Caco-2 (cell line): ENCODE measurements at regions not wholly inside any gene's neighbourhood (a gene's known extent, or its start where the extent isn't known, plus 50 kb on each side); places are given as distances from the start of the nearest gene placed in this dataset.

ENCODE experiments used
- BruUV-seq: library from RNA; stranded (reverse); fragments of 400-500 nt; replicated peaks from 2 replicates; lab custom pipeline; 2021; lab: Mats Ljungman, UMichigan
- CTCF ChIA-PET: fragments of 300-600 bp; sonication (Branson Sonifier 250); formaldehyde crosslinking; loops from one replicate; lab custom pipeline; 2022; ENCODE audit warnings: antibody characterized with exemption; lab: Charles Lee
- POLR2A ChIA-PET: fragments of 300-600 bp; sonication (Branson Sonifier 250); formaldehyde crosslinking; loops from one replicate; lab custom pipeline; 2022; ENCODE audit warnings: antibody characterized with exemption; lab: Charles Lee
- DNase-seq, 2 experiments: peaks; one replicate each; pipeline versions ENCODE4 v3.0.0 to v3.0.0-alpha.2; 2020 to 2022
- H3K27me3 ChIP-seq: replicated peaks from 2 replicates; pipeline ENCODE4 v1.6.0; 2011; ENCODE audit warnings: low read length; ENCODE audit not compliant: control insufficient read depth, insufficient read depth
- H3K36me3 ChIP-seq: 2 replicates; pipeline ENCODE4 v1.5.1; 2011; ENCODE audit warnings: low read length; ENCODE audit not compliant: control insufficient read depth, insufficient read depth
- H3K4me1 ChIP-seq: fragments of 250-450 bp; sonication (Bioruptor Pico); 2 replicates; pipeline ENCODE4 v1.5.1; 2020; ENCODE audit warnings: mild to moderate bottlenecking
- H3K4me3 ChIP-seq: 2 replicates; pipeline ENCODE4 v1.5.1; 2011; ENCODE audit warnings: low read depth, mild to moderate bottlenecking, control low read depth, low read length
- H3K9me3 ChIP-seq: fragments of 250-450 bp; sonication (Bioruptor Pico); 2 replicates; pipeline ENCODE4 v1.5.1; 2020; ENCODE audit warnings: mild to moderate bottlenecking, moderate library complexity
- H3K27ac Mint-ChIP-seq: one replicate; pipeline ENCODE4 v1.8.0; 2022; ENCODE audit warnings: mixed read lengths; ENCODE audit not compliant: unreplicated experiment
- H3K27me3 Mint-ChIP-seq: one replicate; pipeline ENCODE4 v1.8.0; 2022; ENCODE audit warnings: mixed read lengths; ENCODE audit not compliant: insufficient read depth, unreplicated experiment
- H3K36me3 Mint-ChIP-seq: one replicate; pipeline ENCODE4 v1.8.0; 2022; ENCODE audit warnings: mild to moderate bottlenecking, mixed read lengths; ENCODE audit not compliant: insufficient read depth, unreplicated experiment
- H3K4me1 Mint-ChIP-seq: one replicate; pipeline ENCODE4 v1.8.0; 2022; ENCODE audit warnings: low read depth, mixed read lengths; ENCODE audit not compliant: unreplicated experiment
- H3K4me3 Mint-ChIP-seq: one replicate; pipeline ENCODE4 v1.8.0; 2022; ENCODE audit warnings: mild to moderate bottlenecking, moderate library complexity, mixed read lengths; ENCODE audit not compliant: unreplicated experiment
- H3K9me3 Mint-ChIP-seq: one replicate; pipeline ENCODE4 v1.8.0; 2022; ENCODE audit warnings: mixed read lengths; ENCODE audit not compliant: unreplicated experiment
- intact Hi-C: fragments of 100-400 bp; cut with micrococcal nuclease; formaldehyde crosslinking; loops from one replicate; pipeline ENCODE4 v1.10.0; 2022; ENCODE audit not compliant: unreplicated experiment
- TF ChIP-seq, protein P1 (sequence below), 2 experiments: fragments of 200-600 bp in 1 of 2; IDR thresholded peaks; 1 replicate in 1 of 2; 2 replicates in 1 of 2; pipeline versions ENCODE4 v1.5.1 to v1.8.0; 2011 to 2022; ENCODE audit warnings: antibody characterized with exemption in 1 of 2, control low read depth in 1 of 2, inconsistent platforms in 1 of 2, low read depth in 1 of 2, low read length in 1 of 2, mild to moderate bottlenecking in 1 of 2, moderate library complexity in 1 of 2; ENCODE audit not compliant: insufficient read depth in 1 of 2, severe bottlenecking in 1 of 2, unreplicated experiment in 1 of 2

DNA sequence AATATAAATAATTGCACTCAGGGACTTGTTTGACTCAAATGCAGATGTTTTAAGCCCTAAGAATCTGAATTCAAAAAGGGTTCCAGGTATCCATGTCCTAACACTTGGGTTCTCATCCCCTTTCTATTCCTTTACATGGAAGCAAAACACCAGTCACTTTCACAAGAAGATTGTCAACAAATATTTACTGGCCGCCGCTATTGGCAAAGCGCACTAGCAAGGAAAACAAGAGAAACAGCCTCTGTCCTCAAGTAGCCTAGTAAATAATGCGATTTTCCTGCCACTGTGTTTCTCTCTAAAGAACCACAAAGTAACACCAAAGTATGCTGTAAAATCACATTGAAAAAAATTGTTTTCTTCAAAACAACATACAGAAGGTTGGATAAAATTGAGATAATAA, 66.7 kb upstream of the EZH2 start:
- no peak for DNase-seq
- TF ChIP-seq, protein P1, sequence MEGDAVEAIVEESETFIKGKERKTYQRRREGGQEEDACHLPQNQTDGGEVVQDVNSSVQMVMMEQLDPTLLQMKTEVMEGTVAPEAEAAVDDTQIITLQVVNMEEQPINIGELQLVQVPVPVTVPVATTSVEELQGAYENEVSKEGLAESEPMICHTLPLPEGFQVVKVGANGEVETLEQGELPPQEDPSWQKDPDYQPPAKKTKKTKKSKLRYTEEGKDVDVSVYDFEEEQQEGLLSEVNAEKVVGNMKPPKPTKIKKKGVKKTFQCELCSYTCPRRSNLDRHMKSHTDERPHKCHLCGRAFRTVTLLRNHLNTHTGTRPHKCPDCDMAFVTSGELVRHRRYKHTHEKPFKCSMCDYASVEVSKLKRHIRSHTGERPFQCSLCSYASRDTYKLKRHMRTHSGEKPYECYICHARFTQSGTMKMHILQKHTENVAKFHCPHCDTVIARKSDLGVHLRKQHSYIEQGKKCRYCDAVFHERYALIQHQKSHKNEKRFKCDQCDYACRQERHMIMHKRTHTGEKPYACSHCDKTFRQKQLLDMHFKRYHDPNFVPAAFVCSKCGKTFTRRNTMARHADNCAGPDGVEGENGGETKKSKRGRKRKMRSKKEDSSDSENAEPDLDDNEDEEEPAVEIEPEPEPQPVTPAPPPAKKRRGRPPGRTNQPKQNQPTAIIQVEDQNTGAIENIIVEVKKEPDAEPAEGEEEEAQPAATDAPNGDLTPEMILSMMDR (IDR thresholded peaks at IDR 0.05; ENCODE audit: insufficient read depth in 1 of 2, low read depth in 1 of 2, low read length in 1 of 2, severe bottlenecking in 1 of 2, unreplicated experiment in 1 of 2), result no peak
- H3K4me3 ChIP-seq, result no peak overlapping the region
- BruUV-seq, result no TSS peak
- H3K4me1 ChIP-seq, result no peaks in the 10 kb centered on the region
- Mint-ChIP-seq H3K9me3 (no peaks in the 10 kb centered on the region), H3K27ac (no peak overlapping the region), H3K27me3 (no peaks in the 10 kb centered on the region), H3K4me3 (no peak overlapping the region), H3K4me1 (peaks cover 6% of the 10 kb centered on the region), H3K36me3 (no peaks in the 10 kb centered on the region)
- H3K9me3 ChIP-seq, result no peaks in the 10 kb centered on the region
- POLR2A ChIA-PET, result no interaction called here
- intact Hi-C loops, result no loop called here
- no peaks in the 10 kb centered on the region for H3K27me3 ChIP-seq
- CTCF ChIA-PET, result no interaction called here
- no peaks in the 10 kb centered on the region for H3K36me3 ChIP-seq

DNA sequence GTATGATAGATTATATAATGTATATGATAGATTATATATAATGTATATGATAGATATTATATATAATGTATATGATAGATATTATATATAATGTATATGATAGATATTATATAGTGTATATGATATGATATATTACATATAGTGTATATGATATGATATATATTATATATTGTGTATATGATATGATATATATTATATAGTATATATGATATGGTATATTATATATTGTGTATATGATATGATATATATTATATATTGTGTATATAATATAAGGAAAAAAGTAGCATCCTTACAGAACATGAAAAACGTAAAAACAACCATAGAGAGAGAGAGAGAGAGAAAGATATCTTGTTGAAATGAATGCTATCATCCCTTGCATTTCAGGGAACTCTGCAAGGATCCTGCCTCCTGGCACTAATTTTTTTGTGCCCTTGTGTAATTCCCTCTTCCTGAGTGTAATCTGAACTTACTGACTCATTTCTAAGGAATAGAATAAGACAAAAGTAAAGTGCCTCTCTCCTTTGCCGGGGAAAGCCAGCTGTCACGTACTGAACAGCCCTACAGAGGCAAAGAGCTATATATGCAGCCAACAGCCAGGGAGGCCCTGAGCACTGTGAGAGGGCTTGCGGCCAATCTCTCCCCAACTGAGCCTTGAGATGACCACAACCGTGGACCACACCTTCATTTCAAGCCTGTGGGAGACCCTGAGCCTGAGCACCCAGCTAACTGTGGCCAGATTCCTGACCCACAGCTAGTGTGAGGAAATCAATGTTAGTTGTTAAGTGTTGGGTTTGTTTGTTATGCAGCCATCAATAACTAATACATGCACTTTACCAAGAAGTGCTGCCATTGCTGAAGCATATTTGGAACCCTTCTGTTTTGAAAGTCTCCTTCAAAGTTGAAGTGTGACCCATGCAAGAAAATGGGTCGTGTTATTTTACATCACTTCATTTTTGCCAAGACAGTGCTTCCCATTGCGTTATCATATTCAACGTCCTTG, 61.1 kb upstream of the EZH2 start:
- Histone ChIP-seq H3K9me3 (no peaks in the 10 kb centered on the region), H3K36me3 (no peaks in the 10 kb centered on the region), H3K4me1 (no peaks in the 10 kb centered on the region; the same call in 1 of the 2 replicates), H3K27me3 (no peaks in the 10 kb centered on the region), H3K4me3 (no peak overlapping the region)
- POLR2A ChIA-PET, result no interaction called here
- intact Hi-C loops, result loop anchor here (5.0 kb wide), 1 partner anchor 88 kb away; no protein-coding TSS in a partner anchor
- no peaks in the 10 kb centered on the region for H3K4me1 Mint-ChIP-seq
- no peak overlapping the region for H3K27ac Mint-ChIP-seq
- peaks cover 11% of the 10 kb centered on the region for H3K36me3 Mint-ChIP-seq
- BruUV-seq, result no TSS peak
- CTCF ChIA-PET, result no interaction called here
- H3K4me3 Mint-ChIP-seq, result no peak overlapping the region
- no peak for DNase-seq
- TF ChIP-seq, protein P1 (IDR thresholded peaks at IDR 0.05; ENCODE audit: insufficient read depth in 1 of 2, low read depth in 1 of 2, low read length in 1 of 2, severe bottlenecking in 1 of 2, unreplicated experiment in 1 of 2), result no peak
- no peaks in the 10 kb centered on the region for H3K9me3 Mint-ChIP-seq
- no peaks in the 10 kb centered on the region for H3K27me3 Mint-ChIP-seq

DNA sequence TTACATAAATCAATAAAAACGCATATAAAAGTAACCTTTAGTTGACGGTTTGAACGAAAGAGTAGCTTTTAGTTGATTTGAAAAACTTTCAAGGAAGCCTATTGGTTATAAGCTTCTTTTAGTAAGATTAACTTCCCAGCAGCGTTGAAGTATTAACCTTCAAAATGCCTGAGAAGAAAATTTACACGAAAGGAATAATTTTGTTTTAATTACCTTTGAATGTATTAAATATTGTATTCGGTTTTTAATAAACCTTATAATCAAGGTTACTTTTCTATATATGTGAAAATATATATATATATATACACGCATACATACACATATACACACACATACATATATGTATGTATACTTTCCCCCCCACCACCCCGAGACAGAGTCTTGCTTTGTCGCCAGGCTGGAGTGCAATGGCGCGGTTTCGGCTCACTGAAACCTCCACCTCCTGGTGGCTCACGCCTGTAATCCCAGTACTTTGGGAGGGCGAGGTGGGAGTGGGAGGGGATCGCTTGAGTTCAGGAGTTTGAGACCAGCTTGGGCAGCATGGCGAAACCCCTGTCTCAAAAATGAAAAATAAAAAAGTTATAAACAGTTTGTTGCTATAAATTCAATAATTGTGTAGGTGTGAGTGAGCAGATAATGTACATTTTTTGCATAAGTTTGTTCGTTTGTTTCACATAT, 57.6 kb upstream of the EZH2 start:
- BruUV-seq, result no TSS peak

More for the DNA sequence above, 57.6 kb upstream of the EZH2 start:
- Mint-ChIP-seq H3K27me3 (no peaks in the 10 kb centered on the region), H3K4me1 (peaks cover 7% of the 10 kb centered on the region), H3K9me3 (no peaks in the 10 kb centered on the region), H3K36me3 (peaks cover 11% of the 10 kb centered on the region), H3K4me3 (peak overlapping the region; percentile 87), H3K27ac (peak overlapping the region; percentile 95)
- ChIA-PET POLR2A (interaction anchor here (0.9 to 1.4 kb wide), 3 partner anchors 27 to 243 kb away, joined by 3 to 6 read pairs (median 5); partner anchors contain the start of gene ZNF398), CTCF (interaction anchor here (0.5 to 2.0 kb wide), 7 partner anchors 21 to 194 kb away, joined by 3 to 10 read pairs (median 4); no protein-coding TSS in a partner anchor)
- H3K36me3 ChIP-seq, result no peaks in the 10 kb centered on the region
- no peaks in the 10 kb centered on the region; the same call in 1 of the 2 replicates for H3K4me1 ChIP-seq
- TF ChIP-seq, protein P1 (IDR thresholded peaks at IDR 0.05; ENCODE audit: insufficient read depth in 1 of 2, low read depth in 1 of 2, low read length in 1 of 2, severe bottlenecking in 1 of 2, unreplicated experiment in 1 of 2), result peak; percentile 54 to 66
- H3K4me3 ChIP-seq, result peak overlapping the region; percentile 88
- no peaks in the 10 kb centered on the region for H3K27me3 ChIP-seq
- no peaks in the 10 kb centered on the region for H3K9me3 ChIP-seq
- intact Hi-C loops, result loop anchor here (1.0 to 5.0 kb wide), 5 partner anchors 21 to 84 kb away; partner anchors contain the start of gene EZH2
- peak; percentile 88 to 92 for DNase-seq
